ENCODE measurements at regions not wholly inside any gene's neighbourhood (a gene's known extent, or its start where the extent isn't known, plus 50 kb on each side); places are given as distances from the start of the nearest gene placed in this dataset.

DNA sequence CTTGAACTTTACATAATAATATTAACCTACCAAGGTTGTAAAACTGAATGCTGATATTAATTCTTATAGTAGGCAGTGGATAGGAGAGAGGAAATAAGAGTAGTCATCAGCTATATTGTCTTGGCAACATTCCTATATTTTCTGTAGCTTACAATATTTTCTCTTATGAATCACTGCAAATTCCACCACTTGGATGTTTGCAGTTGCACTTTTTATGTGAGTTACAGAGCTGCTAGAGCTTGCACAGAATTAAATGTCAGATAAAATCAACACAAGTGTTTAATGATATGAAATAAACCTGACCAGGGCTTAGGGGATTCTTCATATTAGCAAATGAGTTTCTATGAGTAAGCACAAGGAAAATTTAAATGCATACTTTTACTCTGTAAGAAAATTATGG lies 1710.1 kb downstream of the SI start:
- Histone ChIP-seq H3K9ac (ENCODE audit: low read length) (no peak overlapping the region), H3K27me3 (ENCODE audit: insufficient read depth, low read length) (no peaks in the 10 kb centered on the region), H3K4me1 (ENCODE audit: control insufficient read depth in 1 of 2, insufficient read depth in 2 of 2, low read length in 2 of 2) (no peaks in the 10 kb centered on the region), H3K4me2 (ENCODE audit: low read length) (no peak overlapping the region), H3K27ac (ENCODE audit: low read depth, low read length) (no peak overlapping the region), H2AFZ (ENCODE audit: low read depth, low read length, poor library complexity, severe bottlenecking) (no peak overlapping the region), H3K9me3 (ENCODE audit: control insufficient read depth in 1 of 2, insufficient read depth in 1 of 2, low read depth in 1 of 2, low read length in 2 of 2) (no peaks in the 10 kb centered on the region), H3K4me3 (replicated peaks in 1 of 2; ENCODE audit: low read depth in 1 of 2, low read length in 2 of 2) (no peak overlapping the region), H3K9me2 (ENCODE audit: insufficient read depth) (no peaks in the 10 kb centered on the region), H4K20me1 (ENCODE audit: insufficient read depth) (no peaks in the 10 kb centered on the region), H3K79me2 (ENCODE audit: insufficient read depth, low read length) (no peaks in the 10 kb centered on the region), H3K36me3 (ENCODE audit: control insufficient read depth in 1 of 2, insufficient read depth in 2 of 2, low read length in 2 of 2) (no peaks in the 10 kb centered on the region)
- POLR2A ChIA-PET = no interaction called here
- TF ChIP-seq POLR2A (IDR thresholded peaks at IDR 0.05; ENCODE audit: borderline replicate concordance, extremely low read depth, insufficient read depth, insufficient read length) = no peak
- TF ChIP-seq, protein P1, sequence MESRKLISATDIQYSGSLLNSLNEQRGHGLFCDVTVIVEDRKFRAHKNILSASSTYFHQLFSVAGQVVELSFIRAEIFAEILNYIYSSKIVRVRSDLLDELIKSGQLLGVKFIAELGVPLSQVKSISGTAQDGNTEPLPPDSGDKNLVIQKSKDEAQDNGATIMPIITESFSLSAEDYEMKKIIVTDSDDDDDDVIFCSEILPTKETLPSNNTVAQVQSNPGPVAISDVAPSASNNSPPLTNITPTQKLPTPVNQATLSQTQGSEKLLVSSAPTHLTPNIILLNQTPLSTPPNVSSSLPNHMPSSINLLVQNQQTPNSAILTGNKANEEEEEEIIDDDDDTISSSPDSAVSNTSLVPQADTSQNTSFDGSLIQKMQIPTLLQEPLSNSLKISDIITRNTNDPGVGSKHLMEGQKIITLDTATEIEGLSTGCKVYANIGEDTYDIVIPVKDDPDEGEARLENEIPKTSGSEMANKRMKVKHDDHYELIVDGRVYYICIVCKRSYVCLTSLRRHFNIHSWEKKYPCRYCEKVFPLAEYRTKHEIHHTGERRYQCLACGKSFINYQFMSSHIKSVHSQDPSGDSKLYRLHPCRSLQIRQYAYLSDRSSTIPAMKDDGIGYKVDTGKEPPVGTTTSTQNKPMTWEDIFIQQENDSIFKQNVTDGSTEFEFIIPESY (IDR thresholded peaks at IDR 0.05; ENCODE audit: extremely low read depth, insufficient replicate concordance, low read length) = no peak
- TF ChIP-seq, protein P2, sequence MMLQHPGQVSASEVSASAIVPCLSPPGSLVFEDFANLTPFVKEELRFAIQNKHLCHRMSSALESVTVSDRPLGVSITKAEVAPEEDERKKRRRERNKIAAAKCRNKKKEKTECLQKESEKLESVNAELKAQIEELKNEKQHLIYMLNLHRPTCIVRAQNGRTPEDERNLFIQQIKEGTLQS (IDR thresholded peaks at IDR 0.05) = no peak
- TF ChIP-seq EGR1 (IDR thresholded peaks at IDR 0.05; ENCODE audit: low read depth) = no peak
- no peak for TF ChIP-seq ZFX (IDR thresholded peaks at IDR 0.05)
- DNase-seq (ENCODE audit: low read depth, low spot score) = no peak
- RAD21 ChIA-PET (ENCODE audit: low non-redundant PET in 1 of 2, low total read pairs in 2 of 2, uncharacterized antibody in 2 of 2, unreplicated experiment in 2 of 2) = no interaction called here
- no peak for ATAC-seq
- no TSS peak for BruUV-seq (replicated peaks)
- intact Hi-C loops (cut with micrococcal nuclease) = no loop called here
- CTCF ChIA-PET = no interaction called here

DNA sequence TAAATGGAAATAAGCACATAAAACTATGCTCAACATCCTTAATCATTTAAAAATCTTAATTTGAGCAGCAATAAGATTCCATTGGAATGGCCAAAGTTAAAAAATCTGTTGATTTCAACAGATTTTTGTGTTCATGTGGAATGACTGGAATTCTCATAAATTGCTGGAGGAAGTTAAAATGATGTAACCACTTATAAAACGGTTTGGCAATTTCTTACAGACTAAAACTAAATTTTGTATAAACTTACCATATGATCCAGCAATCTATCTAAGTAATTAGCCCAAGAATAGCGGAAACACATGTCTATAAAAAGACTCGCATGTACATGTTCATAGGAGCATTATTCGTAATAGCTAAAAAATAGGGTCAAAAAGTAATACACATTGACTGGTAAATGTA lies 1713.6 kb downstream of the SI start:
- POLR2A ChIA-PET = no interaction called here
- Histone ChIP-seq H3K27me3 (ENCODE audit: insufficient read depth, low read length) (no peaks in the 10 kb centered on the region), H3K9me3 (ENCODE audit: control insufficient read depth in 1 of 2, insufficient read depth in 1 of 2, low read depth in 1 of 2, low read length in 2 of 2) (no peaks in the 10 kb centered on the region), H3K9ac (ENCODE audit: low read length) (no peak overlapping the region), H3K4me1 (ENCODE audit: control insufficient read depth in 1 of 2, insufficient read depth in 2 of 2, low read length in 2 of 2) (no peaks in the 10 kb centered on the region), H2AFZ (ENCODE audit: low read depth, low read length, poor library complexity, severe bottlenecking) (peak overlapping the region; percentile 6), H3K9me2 (ENCODE audit: insufficient read depth) (no peaks in the 10 kb centered on the region), H3K4me2 (ENCODE audit: low read length) (no peak overlapping the region), H4K20me1 (ENCODE audit: insufficient read depth) (no peaks in the 10 kb centered on the region), H3K36me3 (ENCODE audit: control insufficient read depth in 1 of 2, insufficient read depth in 2 of 2, low read length in 2 of 2) (no peaks in the 10 kb centered on the region), H3K27ac (ENCODE audit: low read depth, low read length) (no peak overlapping the region), H3K79me2 (ENCODE audit: insufficient read depth, low read length) (no peaks in the 10 kb centered on the region), H3K4me3 (replicated peaks in 1 of 2; ENCODE audit: low read depth in 1 of 2, low read length in 2 of 2) (no peak overlapping the region)
- ATAC-seq = no peak
- intact Hi-C loops (cut with micrococcal nuclease) = no loop called here
- TF ChIP-seq SP1 (IDR thresholded peaks at IDR 0.05; ENCODE audit: low read depth) = no peak
- TF ChIP-seq, protein P1 (IDR thresholded peaks at IDR 0.05; ENCODE audit: extremely low read depth, insufficient replicate concordance, low read length) = no peak
- no peak for TF ChIP-seq ELF1 (IDR thresholded peaks at IDR 0.05; ENCODE audit: borderline replicate concordance, low read depth)
- no TSS peak for BruUV-seq (replicated peaks)
- RAD21 ChIA-PET (ENCODE audit: low non-redundant PET in 1 of 2, low total read pairs in 2 of 2, uncharacterized antibody in 2 of 2, unreplicated experiment in 2 of 2) = no interaction called here
- CTCF ChIA-PET = no interaction called here
- no peak for DNase-seq (ENCODE audit: low read depth, low spot score)

Data from HCT116 (cell line).